Heart right ventricle (tissue), 16 donors: ENCODE measurements at regions not wholly inside any gene's neighbourhood (a gene's known extent, or its start where the extent isn't known, plus 50 kb on each side); places are given as distances from the start of the nearest gene placed in this dataset.
A peak's percentile ranks its signal among the peaks of the same experiment; 100 is the strongest.

ENCODE experiments used
- ATAC-seq, 8 donors: fragments of 200-7000 bp; cut with Tn5 transposase; one replicate each; pipeline ENCODE4 v1.9.1; 2020; ENCODE audit warnings: mild to moderate bottlenecking in 8 of 8, moderate library complexity in 8 of 8, moderate number of reproducible peaks in 1 of 8
- DNase-seq, 2 donors: peaks; one replicate each; pipeline ENCODE4 v3.0.0-alpha.2; 2020
- H3K27ac ChIP-seq, 10 donors: fragments of 200-600 bp; sonication (generic) in 2 of 10; one replicate each; pipeline versions ENCODE4 v1.5.0 to v1.8.0; 2020 to 2022; ENCODE audit warnings: mild to moderate bottlenecking in 3 of 10
- H3K27me3 ChIP-seq, 7 donors: fragments of 200-600 bp; one replicate each; pipeline ENCODE4 v1.8.0; 2021 to 2022; ENCODE audit warnings: mild to moderate bottlenecking in 2 of 7
- H3K36me3 ChIP-seq, 9 donors: fragments of 200-600 bp; sonication (generic) in 1 of 9; one replicate each; pipeline versions ENCODE4 v1.5.0 to v1.8.0; 2020 to 2022; ENCODE audit warnings: mild to moderate bottlenecking in 2 of 9
- H3K4me1 ChIP-seq, 9 donors: fragments of 200-600 bp; sonication (generic) in 1 of 9; one replicate each; pipeline versions ENCODE4 v1.5.0 to v1.8.0; 2020 to 2022; ENCODE audit warnings: mild to moderate bottlenecking in 4 of 9
- H3K4me3 ChIP-seq, 10 donors: fragments of 200-600 bp; sonication (generic) in 2 of 10; one replicate each; pipeline versions ENCODE4 v1.5.0 to v1.8.0; 2020 to 2022; ENCODE audit warnings: mild to moderate bottlenecking in 7 of 10, moderate library complexity in 2 of 10
- H3K9me3 ChIP-seq, 11 donors: fragments of 200-600 bp in 10 of 11; sonication (generic) in 2 of 11; one replicate each; pipeline versions ENCODE4 v1.5.0 to v1.8.0; 2013 to 2022; ENCODE audit warnings: mild to moderate bottlenecking in 2 of 11, control low read depth in 1 of 11, moderate library complexity in 1 of 11
- WGBS, 2 donors: extraction: QIAGEN DNeasy Blood & Tissue Kit; methylation state at CpG; one replicate each; pipeline ENCODE4 v1.1.7; 2013; ENCODE audit warnings: inconsistent platforms in 1 of 2; 5-methylcytosine and 5-hydroxymethylcytosine counted together
- intact Hi-C, 10 donors: fragments of 100-400 bp; cut with DNase I; formaldehyde crosslinking; loops; one replicate each; pipeline versions ENCODE4 v1.11.1 to v1.14.2; 2022
- TF ChIP-seq, protein P1 (sequence below), 9 donors: fragments of 200-600 bp; sonication (generic) in 2 of 9; IDR thresholded peaks; one replicate each; pipeline versions ENCODE4 v1.5.0 to v1.8.0; 2021 to 2022; ENCODE audit warnings: antibody characterized with exemption in 9 of 9, mild to moderate bottlenecking in 5 of 9, moderate library complexity in 1 of 9
- donor health status: Arrhythmogenic right ventricular cardiomyopathy.
- donor health status: ischemic (EF 13 %, LVEDD 7.1; RV severe dilation, severe dysfunction).
- donor health status: healthy with polysubstance abuse.
- donor health status: DM: no; HTN: yes; CAD: no.
- donor health status: DM: no; HTN: no; CAD: no.
- donor health status: ischemic (EF 25% LVEDD 6.9; RV normal size, moderate dysfunction).
- donor health status: ischemic (EF 25% LVEDD 5.7; RV mildly dilated, moderate dysfunction).
- donor health status: healthy.
- donor health status: DM: yes; HTN: yes; CAD: no.
- donor health status: Ischemic cardiomyopathy.
- donor health status: ischemic (EF 35%, LVEDD 5.7; RV mildly dilated, moderate dysfunction).
- donor health status: nonischemic (EF 11% LVEDD 7.7; RV severe dilation, severe dysfunction).
- donor health status: DM: yes; HTN: yes; CAD: no.
- donor health status: PGD.
- donor health status: ischemic (EF 29% LVEDD 5.4; RV normal size, mild dysfunction).
- donor health status: nonischemic (EF 23%, LVEDD 6.1; RV moderate dilation, normal function).

DNA sequence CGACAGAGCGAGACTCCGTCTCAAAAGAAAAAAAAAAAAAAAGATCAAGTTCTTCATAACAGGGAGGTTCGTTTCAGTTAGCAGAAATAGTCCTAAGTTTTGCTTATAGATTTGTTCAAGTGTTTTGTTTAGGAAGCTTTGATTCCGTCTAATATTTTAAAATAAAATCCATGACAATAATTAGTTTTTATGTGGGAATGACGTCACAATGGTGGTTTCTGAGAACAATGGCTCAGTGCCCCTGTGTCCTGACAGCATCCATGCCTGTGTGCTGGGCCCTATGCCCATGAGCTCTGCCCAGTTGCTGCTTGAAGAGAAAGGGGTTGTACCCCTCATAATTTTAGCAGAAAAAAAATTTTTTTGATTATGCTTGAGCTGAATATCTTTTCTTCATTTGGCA lies 134.0 kb downstream of the SST start:
- TF ChIP-seq, protein P1, sequence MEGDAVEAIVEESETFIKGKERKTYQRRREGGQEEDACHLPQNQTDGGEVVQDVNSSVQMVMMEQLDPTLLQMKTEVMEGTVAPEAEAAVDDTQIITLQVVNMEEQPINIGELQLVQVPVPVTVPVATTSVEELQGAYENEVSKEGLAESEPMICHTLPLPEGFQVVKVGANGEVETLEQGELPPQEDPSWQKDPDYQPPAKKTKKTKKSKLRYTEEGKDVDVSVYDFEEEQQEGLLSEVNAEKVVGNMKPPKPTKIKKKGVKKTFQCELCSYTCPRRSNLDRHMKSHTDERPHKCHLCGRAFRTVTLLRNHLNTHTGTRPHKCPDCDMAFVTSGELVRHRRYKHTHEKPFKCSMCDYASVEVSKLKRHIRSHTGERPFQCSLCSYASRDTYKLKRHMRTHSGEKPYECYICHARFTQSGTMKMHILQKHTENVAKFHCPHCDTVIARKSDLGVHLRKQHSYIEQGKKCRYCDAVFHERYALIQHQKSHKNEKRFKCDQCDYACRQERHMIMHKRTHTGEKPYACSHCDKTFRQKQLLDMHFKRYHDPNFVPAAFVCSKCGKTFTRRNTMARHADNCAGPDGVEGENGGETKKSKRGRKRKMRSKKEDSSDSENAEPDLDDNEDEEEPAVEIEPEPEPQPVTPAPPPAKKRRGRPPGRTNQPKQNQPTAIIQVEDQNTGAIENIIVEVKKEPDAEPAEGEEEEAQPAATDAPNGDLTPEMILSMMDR (IDR thresholded peaks at IDR 0.05), result no peak
- Histone ChIP-seq H3K4me3 (no peak overlapping the region), H3K27ac (no peak overlapping the region), H3K4me1 (no peaks in the 10 kb centered on the region), H3K27me3 (peaks cover 0 to 9% (median 5%) of the 10 kb centered on the region in 7 donors), H3K9me3 (peaks cover 0 to 5% (median 0%) of the 10 kb centered on the region in 11 donors), H3K36me3 (no peaks in the 10 kb centered on the region)
- no peak for ATAC-seq
- DNase-seq, result no peak
- 84 to 89% methylated on average over 6 of the region's 6 CpGs for WGBS, 2 donors
- intact Hi-C loops, result no loop called here

DNA sequence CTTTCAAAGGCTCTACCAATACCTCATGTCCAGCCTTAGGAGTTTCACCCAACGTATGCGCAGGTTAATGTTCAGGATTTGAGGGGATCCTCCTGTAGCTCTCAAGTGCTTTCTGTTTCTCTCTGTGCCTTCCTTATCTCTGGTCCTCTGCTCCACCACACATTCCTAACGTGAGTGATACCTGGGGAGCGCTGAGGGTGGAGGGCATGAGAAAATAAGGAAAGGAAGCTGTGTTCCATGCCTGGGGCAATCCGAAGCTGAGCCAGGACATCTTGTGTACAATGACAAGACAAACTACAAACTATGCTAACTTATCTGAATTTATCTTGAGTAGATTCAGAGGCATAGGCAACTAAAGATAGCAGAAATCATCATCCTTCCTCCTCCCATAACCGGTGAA lies 136.4 kb downstream of the SST start:
- Histone ChIP-seq H3K9me3 (peaks cover 0 to 4% (median 0%) of the 10 kb centered on the region in 11 donors), H3K4me3 (no peak overlapping the region), H3K27me3 (peaks cover 0 to 11% (median 5%) of the 10 kb centered on the region in 7 donors), H3K27ac (no peak overlapping the region), H3K4me1 (no peaks in the 10 kb centered on the region), H3K36me3 (no peaks in the 10 kb centered on the region)
- TF ChIP-seq, protein P1 (IDR thresholded peaks at IDR 0.05), result no peak
- WGBS, 2 donors, result 58 to 70% methylated on average over 6 of the region's 6 CpGs
- DNase-seq (no peak), ATAC-seq (no peak)
- intact Hi-C loops, result no loop called here

DNA sequence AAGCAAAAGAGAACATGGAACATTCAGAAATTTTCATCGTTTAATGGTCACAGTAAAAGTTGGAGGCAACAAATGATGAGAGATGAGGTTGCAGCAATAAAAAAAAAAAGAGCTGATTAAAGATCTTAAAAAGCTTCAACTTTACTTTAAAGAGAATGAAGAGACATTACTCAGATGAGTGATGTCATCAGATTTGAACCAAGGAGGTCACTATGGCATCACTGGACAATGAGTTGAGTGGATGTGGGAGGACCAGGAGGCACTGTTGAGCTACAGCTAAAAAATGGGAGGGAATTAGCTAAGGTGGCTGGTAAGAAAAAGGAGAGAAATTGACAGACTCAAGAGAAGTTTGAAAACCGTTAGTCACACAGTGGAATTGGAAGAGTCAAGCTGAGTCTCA lies 138.4 kb downstream of the SST start:
- ATAC-seq, result no peak
- no peak for DNase-seq
- Histone ChIP-seq H3K9me3 (peaks cover 0 to 4% (median 0%) of the 10 kb centered on the region in 11 donors), H3K36me3 (no peaks in the 10 kb centered on the region), H3K27me3 (peaks cover 0 to 21% (median 5%) of the 10 kb centered on the region in 7 donors), H3K4me1 (no peaks in the 10 kb centered on the region), H3K4me3 (no peak overlapping the region), H3K27ac (no peak overlapping the region)
- 84% methylated on average over 2 of the region's 2 CpGs for WGBS, 2 donors
- TF ChIP-seq, protein P1 (IDR thresholded peaks at IDR 0.05), result no peak
- intact Hi-C loops, result no loop called here

DNA sequence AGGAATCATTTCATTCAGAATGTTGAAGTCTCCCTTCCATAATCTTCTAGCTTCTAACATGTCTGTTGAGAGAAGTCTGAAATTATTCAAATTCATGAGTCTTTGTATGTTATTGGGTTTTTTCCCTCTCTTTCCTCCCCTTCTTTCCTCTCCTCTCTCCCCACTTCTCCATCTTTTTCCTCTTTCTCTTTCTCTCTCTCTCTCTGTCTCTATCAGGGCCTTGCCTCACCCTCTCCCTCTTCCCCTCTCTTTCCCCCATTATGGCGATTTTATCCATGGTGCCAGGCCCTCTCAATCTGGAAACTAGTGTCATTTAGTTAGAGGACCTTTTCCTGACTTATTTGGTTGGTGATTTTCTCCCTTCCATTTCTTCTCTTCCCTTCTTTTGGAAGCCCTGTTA lies 147.3 kb downstream of the SST start:
- peaks cover 0 to 2% (median 0%) of the 10 kb centered on the region in 7 donors for H3K27me3 ChIP-seq
- TF ChIP-seq, protein P1 (IDR thresholded peaks at IDR 0.05), result no peak
- H3K4me1 ChIP-seq, result peaks cover 0 to 15% (median 0%) of the 10 kb centered on the region in 9 donors
- H3K4me3 ChIP-seq, result no peak overlapping the region
- no peaks in the 10 kb centered on the region for H3K36me3 ChIP-seq
- H3K27ac ChIP-seq, result peak overlapping the region in 3 of 10 donors; percentile 14 to 34 (median 16)
- 52 to 70% methylated on average over 1 of the region's 1 CpG for WGBS, 2 donors
- DNase-seq (no peak), ATAC-seq (no peak)
- intact Hi-C loops, result loop anchor here in 1 of 10 donors (10.0 kb wide), 1 partner anchor 112 kb away; no protein-coding TSS in a partner anchor
- H3K9me3 ChIP-seq, result no peaks in the 10 kb centered on the region
